K562 (cell line): ENCODE measurements at regions not wholly inside any gene's neighbourhood (a gene's known extent, or its start where the extent isn't known, plus 50 kb on each side); places are given as distances from the start of the nearest gene placed in this dataset.

Experiments
- CTCFL ChIP-seq: IDR thresholded peaks from 2 replicates; pipeline ENCODE4 v1.6.1; 2011; ENCODE audit warnings: borderline replicate concordance, low read depth, mild to moderate bottlenecking, moderate library complexity, low read length; ENCODE audit not compliant: insufficient read depth, poor library complexity, severe bottlenecking
- HOMEZ ChIP-seq: fragments of 250-450 bp; sonication (Bioruptor Pico); IDR thresholded peaks from 2 replicates; pipeline ENCODE4 v1.4.0; 2020; ENCODE audit warnings: mild to moderate bottlenecking, moderate library complexity
- MEIS2 ChIP-seq: fragments of 450-650 bp; IDR thresholded peaks from 2 replicates; pipeline ENCODE4 v1.6.1; 2014; ENCODE audit warnings: mild to moderate bottlenecking; ENCODE audit not compliant: partially characterized antibody
- NFE2L1 ChIP-seq: fragments of 450-650 bp; IDR thresholded peaks from 2 replicates; pipeline ENCODE4 v1.6.1; 2016; ENCODE audit warnings: missing genetic modification characterization, low read depth, mild to moderate bottlenecking, missing compliant biosample characterization, moderate library complexity, borderline replicate concordance
- PATZ1 ChIP-seq: fragments of 250-450 bp; sonication (Bioruptor Pico); IDR thresholded peaks from 2 replicates; pipeline ENCODE4 v1.5.0; 2020; ENCODE audit warnings: mild to moderate bottlenecking, borderline replicate concordance
- POU5F1 ChIP-seq: fragments of 150-350 bp; IDR thresholded peaks from 2 replicates; pipeline ENCODE4 v1.6.1; 2014; ENCODE audit warnings: borderline replicate concordance, low read length, low read depth, mild to moderate bottlenecking; ENCODE audit not compliant: partially characterized antibody
- SAFB ChIP-seq: fragments of 200-400 bp; formaldehyde crosslinking; IDR thresholded peaks from 2 replicates; pipeline ENCODE4 v1.6.1; 2017; ENCODE audit warnings: low read depth, low read length, borderline replicate concordance
- SRSF9 ChIP-seq: fragments of 200-400 bp; formaldehyde crosslinking; IDR thresholded peaks from 2 replicates; pipeline ENCODE4 v1.6.1; 2017; ENCODE audit warnings: low read depth, low read length, borderline replicate concordance

- no peak for TF ChIP-seq PATZ1 (CRISPR knock-in tag)
- no peak for TF ChIP-seq SAFB
- TF ChIP-seq NFE2L1 (tag), result no peak
- TF ChIP-seq HOMEZ (CRISPR knock-in tag), result no peak
- no peak for TF ChIP-seq SRSF9
- TF ChIP-seq MEIS2, result no peak
- no peak for TF ChIP-seq POU5F1
- no peak for TF ChIP-seq CTCFL
Measured at GRCh38 chr18:49722477-49722876, 90.9 kb downstream of the ACAA2 start (continued).
